Adipocyte (in vitro differentiated cells): ENCODE measurements at regions not wholly inside any gene's neighbourhood (a gene's known extent, or its start where the extent isn't known, plus 50 kb on each side); places are given as distances from the start of the nearest gene placed in this dataset.
"Not testable (repeated sequence)": the region's sequence is repeated elsewhere in the genome, so short reads cannot be mapped to it uniquely, and the experiment has no call there.

Experiments
- DNase-seq: peaks from one replicate; pipeline ENCODE4 v3.0.0-alpha.2; 2015; ENCODE audit warnings: low read depth
- H3K27me3 ChIP-seq: replicated peaks from 2 replicates; pipeline ENCODE4 v1.7.0; 2013; ENCODE audit warnings: mild to moderate bottlenecking, low read length, moderate library complexity; ENCODE audit not compliant: control insufficient read depth, insufficient read depth
- H3K36me3 ChIP-seq: 2 replicates; pipeline ENCODE4 v1.7.0; 2013; ENCODE audit warnings: low read length, mild to moderate bottlenecking, moderate library complexity; ENCODE audit not compliant: control insufficient read depth, insufficient read depth, severe bottlenecking
- H3K4me1 ChIP-seq: 2 replicates; pipeline ENCODE4 v1.7.0; 2013; ENCODE audit warnings: mild to moderate bottlenecking, low read length, moderate library complexity; ENCODE audit not compliant: control insufficient read depth, insufficient read depth
- H3K4me3 ChIP-seq: 2 replicates; pipeline ENCODE4 v1.7.0; 2013; ENCODE audit warnings: mild to moderate bottlenecking, low read length, moderate library complexity
- H3K9ac ChIP-seq: 2 replicates; pipeline ENCODE4 v1.7.0; 2013; ENCODE audit warnings: mild to moderate bottlenecking, low read length, moderate library complexity
- H3K9me3 ChIP-seq: 2 replicates; pipeline ENCODE4 v1.7.0; 2013; ENCODE audit warnings: mild to moderate bottlenecking, low read length, moderate library complexity; ENCODE audit not compliant: control insufficient read depth

DNA sequence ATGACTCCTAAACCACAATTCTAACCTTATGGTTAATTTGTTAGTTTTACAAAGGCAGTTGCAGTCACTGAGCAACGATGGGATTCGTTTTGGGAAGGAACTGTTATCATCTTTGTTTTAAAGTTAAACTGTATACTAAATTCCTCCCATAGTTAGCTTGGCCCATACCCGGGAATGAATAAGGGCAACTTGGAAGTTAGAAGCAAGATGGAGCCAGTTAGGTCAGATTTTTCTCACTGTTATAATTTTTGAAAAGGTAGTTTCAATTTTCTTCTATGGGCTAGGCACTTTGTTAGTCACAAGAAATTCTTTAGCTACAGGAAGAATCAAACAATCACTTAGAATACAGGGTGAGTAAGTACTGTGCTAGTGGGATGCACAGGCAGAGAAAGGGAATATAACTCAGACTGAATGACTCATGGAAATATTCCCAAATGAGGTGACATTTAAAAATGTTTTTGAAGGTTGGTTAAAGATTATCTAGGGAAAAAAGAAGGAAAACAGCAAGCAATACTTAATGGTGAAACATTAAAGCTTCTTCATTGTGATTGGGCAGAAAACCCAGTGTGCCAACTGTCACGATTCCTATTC is 153.6 kb downstream of the MAGEB17 start:
- H3K27me3 ChIP-seq, result no peaks in the 10 kb centered on the region
- H3K36me3 ChIP-seq, result no peaks in the 10 kb centered on the region
- no peaks in the 10 kb centered on the region for H3K4me1 ChIP-seq
- no peak overlapping the region for H3K4me3 ChIP-seq
- DNase-seq, result peak; percentile 1
- no peak overlapping the region for H3K9ac ChIP-seq
- no peaks in the 10 kb centered on the region for H3K9me3 ChIP-seq

DNA sequence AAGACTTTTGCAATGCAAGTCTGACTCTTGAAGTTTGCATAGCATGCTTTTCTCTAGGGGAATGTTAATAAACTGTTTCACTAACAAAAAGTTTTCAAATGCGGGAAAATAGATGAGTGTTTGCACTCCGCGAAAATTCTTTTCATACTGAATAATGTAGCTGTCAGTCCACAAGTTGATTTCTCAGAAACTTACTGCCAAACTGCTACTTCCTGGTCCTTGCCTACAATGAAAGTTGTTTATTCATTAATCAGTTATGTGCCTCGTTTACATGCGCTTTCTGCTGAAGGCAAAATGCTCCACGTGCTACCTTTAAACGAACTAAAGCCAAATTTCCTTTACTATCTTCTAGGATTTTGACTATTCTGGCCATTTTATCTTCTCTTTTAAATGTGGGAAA is 166.2 kb downstream of the MAGEB17 start:
- peaks cover 4% of the 10 kb centered on the region for H3K27me3 ChIP-seq
- no peak for DNase-seq
- H3K36me3 ChIP-seq, result no peaks in the 10 kb centered on the region
- H3K9me3 ChIP-seq, result peaks cover 10% of the 10 kb centered on the region
- H3K4me3 ChIP-seq, result no peak overlapping the region
- H3K9ac ChIP-seq, result no peak overlapping the region
- no peaks in the 10 kb centered on the region for H3K4me1 ChIP-seq

- H3K27me3 ChIP-seq, result peaks cover 4% of the 10 kb centered on the region
Observed at GRCh38 chrX:16335181-16335580, 167.9 kb downstream of the MAGEB17 start.

GRCh38 chrX:16347968-16348670 is 180.8 kb downstream of the MAGEB17 start:
- H3K9me3 ChIP-seq, result no peaks in the 10 kb centered on the region
- peaks cover 23% of the 10 kb centered on the region for H3K27me3 ChIP-seq
- H3K4me1 ChIP-seq, result no peaks in the 10 kb centered on the region
- DNase-seq, result no peak
- no peaks in the 10 kb centered on the region for H3K36me3 ChIP-seq
- no peak overlapping the region for H3K4me3 ChIP-seq
- H3K9ac ChIP-seq, result no peak overlapping the region

More at GRCh38 chrX:16335181-16335580, 167.9 kb downstream of the MAGEB17 start:
- no peaks in the 10 kb centered on the region for H3K4me1 ChIP-seq
- no peak for DNase-seq
- no peak overlapping the region for H3K4me3 ChIP-seq
- H3K36me3 ChIP-seq, result no peaks in the 10 kb centered on the region
- no peak overlapping the region for H3K9ac ChIP-seq
- peaks cover 10% of the 10 kb centered on the region for H3K9me3 ChIP-seq

GRCh38 chrX:16357902-16358301 is 190.6 kb downstream of the MAGEB17 start:
- no peaks in the 10 kb centered on the region for H3K36me3 ChIP-seq
- H3K9ac ChIP-seq, result no peak overlapping the region
- H3K4me3 ChIP-seq, result no peak overlapping the region
- DNase-seq, result no peak
- no peaks in the 10 kb centered on the region for H3K9me3 ChIP-seq
- no peaks in the 10 kb centered on the region for H3K4me1 ChIP-seq
- H3K27me3 ChIP-seq, result no peaks in the 10 kb centered on the region

DNA sequence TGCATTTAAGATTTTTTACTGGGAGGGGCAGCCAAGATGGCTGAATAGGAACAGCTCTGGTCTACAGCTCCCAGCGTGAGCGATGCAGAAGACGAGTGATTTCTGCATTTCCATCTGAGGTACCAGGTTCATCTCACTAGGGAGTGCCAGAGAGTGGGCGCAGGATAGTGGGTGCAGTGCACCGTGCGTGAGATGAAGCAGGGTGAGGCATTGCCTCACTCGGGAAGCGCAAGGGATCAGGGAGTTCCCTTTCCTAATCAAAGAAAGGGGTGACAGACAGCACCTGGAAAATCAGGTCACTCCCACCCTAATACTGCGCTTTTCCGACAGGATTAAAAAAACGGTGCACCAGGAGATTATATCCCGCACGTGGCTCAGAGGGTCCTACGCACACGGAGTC is 192.8 kb downstream of the MAGEB17 start:
- not testable (repeated sequence) for H3K9me3 ChIP-seq, H3K9ac ChIP-seq, H3K27me3 ChIP-seq, H3K4me1 ChIP-seq, H3K4me3 ChIP-seq, H3K36me3 ChIP-seq, DNase-seq

DNA sequence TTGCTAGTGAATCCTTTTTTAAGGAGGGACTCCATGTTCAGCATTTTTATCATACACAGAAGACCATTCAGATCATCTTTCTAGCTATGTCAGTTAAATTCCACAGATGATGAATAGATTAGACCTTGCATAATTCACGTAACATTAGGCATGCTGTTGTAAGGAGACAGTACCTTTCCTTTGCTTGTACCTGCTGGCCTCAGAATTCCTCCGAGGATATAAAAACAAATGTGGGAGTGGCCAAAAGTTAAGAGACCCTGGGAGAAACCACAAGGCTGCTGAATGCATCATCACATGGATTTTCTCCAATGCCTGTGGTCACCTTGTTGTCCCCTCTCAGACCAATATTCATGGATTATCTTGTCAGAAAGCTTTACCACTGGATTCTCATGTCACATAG is 201.4 kb downstream of the MAGEB17 start:
- Histone ChIP-seq H3K4me1 (no peaks in the 10 kb centered on the region), H3K9ac (no peak overlapping the region), H3K9me3 (no peaks in the 10 kb centered on the region), H3K27me3 (no peaks in the 10 kb centered on the region), H3K4me3 (no peak overlapping the region), H3K36me3 (no peaks in the 10 kb centered on the region)
- DNase-seq, result no peak

GRCh38 chrX:16376056-16376455 is 208.8 kb downstream of the MAGEB17 start:
- Histone ChIP-seq H3K9ac (no peak overlapping the region), H3K36me3 (no peaks in the 10 kb centered on the region), H3K9me3 (peaks cover 4% of the 10 kb centered on the region), H3K27me3 (no peaks in the 10 kb centered on the region), H3K4me1 (no peaks in the 10 kb centered on the region), H3K4me3 (no peak overlapping the region)
- no peak for DNase-seq

DNA sequence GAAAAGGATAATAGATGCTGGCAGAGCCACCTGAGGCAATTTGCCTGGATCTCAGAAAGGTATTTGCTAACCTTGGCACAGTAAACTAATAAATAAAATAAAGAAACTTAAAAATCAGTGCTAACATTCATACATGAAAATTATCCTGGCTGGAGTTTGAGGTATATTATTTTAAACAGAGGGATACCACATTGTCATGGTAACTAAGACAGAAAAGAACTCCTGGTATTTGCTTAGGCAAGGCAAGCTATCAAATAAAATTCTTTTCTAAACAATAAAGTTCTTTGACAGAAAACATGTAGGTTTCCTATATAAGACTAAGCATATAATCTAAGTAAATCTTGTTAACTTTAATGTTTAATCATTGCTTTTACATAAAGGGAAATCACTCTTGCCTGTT is 218.8 kb downstream of the MAGEB17 start:
- H3K9ac ChIP-seq, result no peak overlapping the region
- H3K4me3 ChIP-seq, result no peak overlapping the region
- H3K36me3 ChIP-seq, result no peaks in the 10 kb centered on the region
- H3K4me1 ChIP-seq, result no peaks in the 10 kb centered on the region
- H3K9me3 ChIP-seq, result peaks cover 8% of the 10 kb centered on the region
- peak; percentile 48 for DNase-seq
- peaks cover 3% of the 10 kb centered on the region for H3K27me3 ChIP-seq

DNA sequence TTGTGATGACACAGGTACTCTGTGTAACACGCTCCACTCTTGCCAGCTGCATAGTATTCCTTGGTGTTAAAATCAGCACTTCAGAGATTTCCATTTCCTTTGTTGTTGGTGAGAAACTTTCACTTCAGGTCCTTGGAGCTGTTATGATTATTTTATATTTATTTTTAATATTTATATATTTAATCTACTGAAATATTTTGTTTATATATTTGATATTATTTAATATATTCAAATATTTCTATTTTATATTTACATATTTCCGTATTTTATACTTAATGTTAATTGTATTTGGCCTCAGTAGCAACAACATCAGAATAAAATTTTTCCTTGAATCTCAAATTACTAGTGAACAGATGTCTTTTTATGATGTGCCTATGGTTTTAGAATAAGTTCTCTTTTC is 225.3 kb downstream of the MAGEB17 start:
- Histone ChIP-seq H3K9me3 (peaks cover 8% of the 10 kb centered on the region), H3K4me1 (no peaks in the 10 kb centered on the region), H3K27me3 (peaks cover 3% of the 10 kb centered on the region), H3K36me3 (no peaks in the 10 kb centered on the region), H3K9ac (no peak overlapping the region), H3K4me3 (no peak overlapping the region)
- no peak for DNase-seq

DNA sequence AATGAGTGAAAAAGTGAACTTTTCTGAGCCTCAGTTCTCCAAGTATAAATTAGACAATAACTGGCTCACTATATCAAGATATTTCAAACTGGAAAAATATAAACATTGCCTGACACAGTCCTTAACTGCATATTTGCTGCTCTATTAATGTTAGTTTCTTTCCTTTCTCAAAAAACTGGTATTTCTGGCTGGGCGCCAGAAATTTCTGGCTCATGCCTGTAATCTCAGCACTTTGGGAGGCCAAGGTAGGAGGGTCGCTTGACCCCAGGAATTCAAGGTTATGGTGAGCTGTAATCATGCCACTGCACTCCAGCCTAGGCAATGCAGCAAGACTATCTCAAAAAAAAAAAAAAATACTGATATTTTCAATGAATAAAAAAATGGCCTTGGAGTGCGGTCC is 227.0 kb downstream of the MAGEB17 start:
- no peak for DNase-seq
- Histone ChIP-seq H3K4me1 (no peaks in the 10 kb centered on the region), H3K27me3 (peaks cover 3% of the 10 kb centered on the region), H3K36me3 (no peaks in the 10 kb centered on the region), H3K9me3 (peaks cover 8% of the 10 kb centered on the region), H3K9ac (no peak overlapping the region), H3K4me3 (no peak overlapping the region)

- no peak overlapping the region for H3K9ac ChIP-seq
- H3K27me3 ChIP-seq, result peaks cover 5% of the 10 kb centered on the region
- H3K4me3 ChIP-seq, result no peak overlapping the region
- no peaks in the 10 kb centered on the region for H3K9me3 ChIP-seq
- no peak for DNase-seq
- H3K36me3 ChIP-seq, result no peaks in the 10 kb centered on the region
- H3K4me1 ChIP-seq, result peaks cover 4% of the 10 kb centered on the region
Observed at GRCh38 chrX:16403808-16404207, 236.5 kb downstream of the MAGEB17 start.
